ENCODE measurements at regions not wholly inside any gene's neighbourhood (a gene's known extent, or its start where the extent isn't known, plus 50 kb on each side); places are given as distances from the start of the nearest gene placed in this dataset.
A peak's percentile ranks its signal among the peaks of the same experiment; 100 is the strongest.

DNA sequence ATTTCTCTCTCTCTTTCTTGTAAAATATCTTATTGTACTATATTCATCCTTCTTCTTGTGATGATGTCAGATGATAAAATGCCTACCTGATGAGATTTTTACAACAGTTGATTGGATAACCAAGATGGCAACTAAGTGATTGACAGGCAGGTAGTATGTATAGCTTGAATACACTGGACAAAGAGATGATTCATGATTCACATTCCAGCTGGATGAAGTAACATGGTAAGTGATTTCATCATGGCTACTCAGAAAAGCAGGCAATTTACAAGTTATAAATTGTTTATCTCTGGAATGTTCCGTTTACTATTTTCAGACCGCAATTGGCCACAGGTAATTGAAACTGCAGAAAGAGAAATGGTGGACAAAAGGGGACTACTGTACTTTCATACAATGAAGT is 1471.7 kb upstream of the C9orf72 start:
- no peak overlapping the region for H3K27ac ChIP-seq (ENCODE audit: low read length, poor library complexity, severe bottlenecking)
- H3K79me1 ChIP-seq (replicated peaks; ENCODE audit: low read length, poor library complexity, severe bottlenecking): no peaks in the 10 kb centered on the region
- H2BK120ac ChIP-seq (ENCODE audit: low read depth, low read length): no peak overlapping the region
- H3K4me1 ChIP-seq (ENCODE audit: control insufficient read depth, insufficient read depth, low read depth, low read length): no peaks in the 10 kb centered on the region
- no peak overlapping the region for H2BK15ac ChIP-seq (ENCODE audit: low read depth, poor library complexity, severe bottlenecking)
- H3K27me3 ChIP-seq (ENCODE audit: control insufficient read depth in 1 of 2, insufficient read depth in 1 of 2, low read length in 2 of 2): no peaks in the 10 kb centered on the region
- H3K4ac ChIP-seq (ENCODE audit: low read depth in 1 of 2, low read length in 2 of 2): no peak overlapping the region
- H3K14ac ChIP-seq (ENCODE audit: low read length in 2 of 2): no peak overlapping the region
- no peak overlapping the region for H3K4me3 ChIP-seq (ENCODE audit: insufficient read depth in 1 of 2, low read depth in 1 of 2, low read length in 2 of 2)
- H3K9ac ChIP-seq (ENCODE audit: low read length): no peak overlapping the region
- H4K8ac ChIP-seq (ENCODE audit: low read length): no peak overlapping the region
- no peak overlapping the region for H2BK5ac ChIP-seq (ENCODE audit: low read depth, low read length, poor library complexity, severe bottlenecking)
- WGBS: 39% methylated on average over 2 of the region's 2 CpGs
- no peak overlapping the region for H2AK5ac ChIP-seq (ENCODE audit: low read length, severe bottlenecking)
- peak; percentile 56 for DNase-seq
- no peak overlapping the region for H2BK12ac ChIP-seq (ENCODE audit: low read length in 2 of 2)
- H2AFZ ChIP-seq (ENCODE audit: low read depth, low read length): no peak overlapping the region
- no peak overlapping the region for H3K23ac ChIP-seq (ENCODE audit: low read length in 2 of 2)
- no peak overlapping the region for H4K91ac ChIP-seq (ENCODE audit: low read length)
- H3K4me2 ChIP-seq (ENCODE audit: low read length, poor library complexity, severe bottlenecking): no peak overlapping the region
- no peaks in the 10 kb centered on the region for H3K36me3 ChIP-seq (ENCODE audit: control insufficient read depth in 1 of 2, insufficient read depth in 2 of 2, low read depth in 1 of 2, low read length in 2 of 2)
- H3K18ac ChIP-seq (ENCODE audit: low read depth in 1 of 2, low read length in 2 of 2): no peak overlapping the region
- H3K9me3 ChIP-seq (ENCODE audit: control insufficient read depth, low read length): no peaks in the 10 kb centered on the region

DNA sequence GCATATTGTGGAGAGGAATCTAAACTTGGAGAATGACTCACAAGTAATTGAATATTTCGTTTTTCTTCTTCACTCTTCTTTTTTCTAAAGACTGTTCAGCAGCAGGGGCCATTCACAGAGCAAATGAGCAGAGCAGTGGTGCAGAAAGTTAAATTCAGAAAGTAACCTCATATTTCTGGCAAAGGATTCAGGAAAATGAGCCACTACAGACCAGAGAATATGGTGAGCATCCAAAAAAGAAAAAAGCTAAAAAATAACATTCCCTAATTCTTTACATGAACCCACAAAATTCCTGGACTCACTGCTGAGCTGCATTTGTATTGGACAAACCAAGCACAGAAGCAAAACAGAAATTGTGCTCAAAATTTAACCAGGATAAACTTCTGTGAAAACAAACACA is 1486.8 kb upstream of the C9orf72 start:
- H3K4me2 ChIP-seq (ENCODE audit: low read length, poor library complexity, severe bottlenecking): no peak overlapping the region
- no peaks in the 10 kb centered on the region for H3K9me3 ChIP-seq (ENCODE audit: control insufficient read depth, low read length)
- H3K23ac ChIP-seq (ENCODE audit: low read length in 2 of 2): no peak overlapping the region
- no peaks in the 10 kb centered on the region for H3K27me3 ChIP-seq (ENCODE audit: control insufficient read depth in 1 of 2, insufficient read depth in 1 of 2, low read length in 2 of 2)
- no peak overlapping the region for H2AFZ ChIP-seq (ENCODE audit: low read depth, low read length)
- no peak overlapping the region for H2BK120ac ChIP-seq (ENCODE audit: low read depth, low read length)
- H2BK15ac ChIP-seq (ENCODE audit: low read depth, poor library complexity, severe bottlenecking): no peak overlapping the region
- no peak overlapping the region for H3K27ac ChIP-seq (ENCODE audit: low read length, poor library complexity, severe bottlenecking)
- no peaks in the 10 kb centered on the region for H3K79me1 ChIP-seq (replicated peaks; ENCODE audit: low read length, poor library complexity, severe bottlenecking)
- no peak overlapping the region for H3K14ac ChIP-seq (ENCODE audit: low read length in 2 of 2)
- H3K4me1 ChIP-seq (ENCODE audit: control insufficient read depth, insufficient read depth, low read depth, low read length): no peaks in the 10 kb centered on the region
- H3K4ac ChIP-seq (ENCODE audit: low read depth in 1 of 2, low read length in 2 of 2): no peak overlapping the region
- no CpG with 5 or more reads among the region's 1 CpG for WGBS
- H3K4me3 ChIP-seq (ENCODE audit: insufficient read depth in 1 of 2, low read depth in 1 of 2, low read length in 2 of 2): no peak overlapping the region
- no peaks in the 10 kb centered on the region for H3K36me3 ChIP-seq (ENCODE audit: control insufficient read depth in 1 of 2, insufficient read depth in 2 of 2, low read depth in 1 of 2, low read length in 2 of 2)
- no peak overlapping the region for H3K18ac ChIP-seq (ENCODE audit: low read depth in 1 of 2, low read length in 2 of 2)
- H4K8ac ChIP-seq (ENCODE audit: low read length): no peak overlapping the region
- no peak overlapping the region for H2BK12ac ChIP-seq (ENCODE audit: low read length in 2 of 2)
- no peak for DNase-seq
- no peak overlapping the region for H3K9ac ChIP-seq (ENCODE audit: low read length)
- no peak overlapping the region for H2AK5ac ChIP-seq (ENCODE audit: low read length, severe bottlenecking)
- H2BK5ac ChIP-seq (ENCODE audit: low read depth, low read length, poor library complexity, severe bottlenecking): no peak overlapping the region
- no peak overlapping the region for H4K91ac ChIP-seq (ENCODE audit: low read length)

DNA sequence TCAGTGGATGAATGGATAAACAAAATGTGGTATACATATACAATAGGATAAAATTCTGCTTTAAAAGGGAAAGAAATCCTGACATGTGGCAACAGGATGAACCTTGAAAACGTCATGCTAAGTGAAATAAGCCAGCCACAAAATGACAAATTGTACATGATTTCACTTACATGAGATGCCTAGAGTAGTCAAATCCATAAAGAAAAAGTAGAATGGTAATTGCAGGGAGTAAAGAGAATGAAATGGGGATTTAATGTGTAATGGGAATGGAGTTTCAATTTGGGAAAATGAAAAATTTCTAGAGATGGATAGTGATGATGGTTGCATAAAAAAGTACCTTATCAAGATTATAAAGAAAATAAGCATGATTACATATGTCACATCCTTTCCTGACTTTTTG is 1489.2 kb upstream of the C9orf72 start:
- H3K4me1 ChIP-seq (ENCODE audit: control insufficient read depth, insufficient read depth, low read depth, low read length): no peaks in the 10 kb centered on the region
- 71% methylated on average over 1 of the region's 1 CpG for WGBS
- no peak overlapping the region for H3K4me3 ChIP-seq (ENCODE audit: insufficient read depth in 1 of 2, low read depth in 1 of 2, low read length in 2 of 2)

GRCh38 chr9:29063031-29063430 is 1489.8 kb upstream of the C9orf72 start:
- Histone ChIP-seq H2BK5ac (ENCODE audit: low read depth, low read length, poor library complexity, severe bottlenecking) (no peak overlapping the region), H3K4me3 (ENCODE audit: insufficient read depth in 1 of 2, low read depth in 1 of 2, low read length in 2 of 2) (no peak overlapping the region), H2AK5ac (ENCODE audit: low read length, severe bottlenecking) (no peak overlapping the region), H3K9me3 (ENCODE audit: control insufficient read depth, low read length) (no peaks in the 10 kb centered on the region), H3K79me1 (replicated peaks; ENCODE audit: low read length, poor library complexity, severe bottlenecking) (no peaks in the 10 kb centered on the region), H3K27me3 (ENCODE audit: control insufficient read depth in 1 of 2, insufficient read depth in 1 of 2, low read length in 2 of 2) (no peaks in the 10 kb centered on the region), H2BK12ac (ENCODE audit: low read length in 2 of 2) (no peak overlapping the region), H2BK15ac (ENCODE audit: low read depth, poor library complexity, severe bottlenecking) (no peak overlapping the region), H4K8ac (ENCODE audit: low read length) (no peak overlapping the region), H4K91ac (ENCODE audit: low read length) (no peak overlapping the region), H3K4me1 (ENCODE audit: control insufficient read depth, insufficient read depth, low read depth, low read length) (no peaks in the 10 kb centered on the region), H3K18ac (ENCODE audit: low read depth in 1 of 2, low read length in 2 of 2) (no peak overlapping the region), H3K27ac (ENCODE audit: low read length, poor library complexity, severe bottlenecking) (no peak overlapping the region), H3K36me3 (ENCODE audit: control insufficient read depth in 1 of 2, insufficient read depth in 2 of 2, low read depth in 1 of 2, low read length in 2 of 2) (no peaks in the 10 kb centered on the region), H3K14ac (ENCODE audit: low read length in 2 of 2) (no peak overlapping the region), H3K4me2 (ENCODE audit: low read length, poor library complexity, severe bottlenecking) (no peak overlapping the region), H3K4ac (ENCODE audit: low read depth in 1 of 2, low read length in 2 of 2) (no peak overlapping the region), H2AFZ (ENCODE audit: low read depth, low read length) (no peak overlapping the region), H3K23ac (ENCODE audit: low read length in 2 of 2) (no peak overlapping the region), H3K9ac (ENCODE audit: low read length) (no peak overlapping the region), H2BK120ac (ENCODE audit: low read depth, low read length) (no peak overlapping the region)
- DNase-seq: no peak
- 75% methylated on average over 1 of the region's 1 CpG for WGBS

More for the DNA sequence above, 1489.2 kb upstream of the C9orf72 start:
- no peak overlapping the region for H3K18ac ChIP-seq (ENCODE audit: low read depth in 1 of 2, low read length in 2 of 2)
- H3K4me2 ChIP-seq (ENCODE audit: low read length, poor library complexity, severe bottlenecking): no peak overlapping the region
- H3K36me3 ChIP-seq (ENCODE audit: control insufficient read depth in 1 of 2, insufficient read depth in 2 of 2, low read depth in 1 of 2, low read length in 2 of 2): no peaks in the 10 kb centered on the region
- H2AFZ ChIP-seq (ENCODE audit: low read depth, low read length): no peak overlapping the region
- H3K4ac ChIP-seq (ENCODE audit: low read depth in 1 of 2, low read length in 2 of 2): no peak overlapping the region
- no peak overlapping the region for H3K23ac ChIP-seq (ENCODE audit: low read length in 2 of 2)
- no peak overlapping the region for H2BK120ac ChIP-seq (ENCODE audit: low read depth, low read length)
- H3K9me3 ChIP-seq (ENCODE audit: control insufficient read depth, low read length): no peaks in the 10 kb centered on the region
- no peak overlapping the region for H4K91ac ChIP-seq (ENCODE audit: low read length)
- no peak overlapping the region for H2AK5ac ChIP-seq (ENCODE audit: low read length, severe bottlenecking)
- no peaks in the 10 kb centered on the region for H3K79me1 ChIP-seq (replicated peaks; ENCODE audit: low read length, poor library complexity, severe bottlenecking)
- H3K9ac ChIP-seq (ENCODE audit: low read length): no peak overlapping the region
- H3K27me3 ChIP-seq (ENCODE audit: control insufficient read depth in 1 of 2, insufficient read depth in 1 of 2, low read length in 2 of 2): no peaks in the 10 kb centered on the region
- H4K8ac ChIP-seq (ENCODE audit: low read length): no peak overlapping the region
- H2BK15ac ChIP-seq (ENCODE audit: low read depth, poor library complexity, severe bottlenecking): no peak overlapping the region
- no peak overlapping the region for H2BK5ac ChIP-seq (ENCODE audit: low read depth, low read length, poor library complexity, severe bottlenecking)
- no peak for DNase-seq
- no peak overlapping the region for H3K14ac ChIP-seq (ENCODE audit: low read length in 2 of 2)
- H3K27ac ChIP-seq (ENCODE audit: low read length, poor library complexity, severe bottlenecking): no peak overlapping the region
- H2BK12ac ChIP-seq (ENCODE audit: low read length in 2 of 2): no peak overlapping the region
